ENCODE measurements at regions not wholly inside any gene's neighbourhood (a gene's known extent, or its start where the extent isn't known, plus 50 kb on each side); places are given as distances from the start of the nearest gene placed in this dataset.
A peak's percentile ranks its signal among the peaks of the same experiment; 100 is the strongest.

DNA sequence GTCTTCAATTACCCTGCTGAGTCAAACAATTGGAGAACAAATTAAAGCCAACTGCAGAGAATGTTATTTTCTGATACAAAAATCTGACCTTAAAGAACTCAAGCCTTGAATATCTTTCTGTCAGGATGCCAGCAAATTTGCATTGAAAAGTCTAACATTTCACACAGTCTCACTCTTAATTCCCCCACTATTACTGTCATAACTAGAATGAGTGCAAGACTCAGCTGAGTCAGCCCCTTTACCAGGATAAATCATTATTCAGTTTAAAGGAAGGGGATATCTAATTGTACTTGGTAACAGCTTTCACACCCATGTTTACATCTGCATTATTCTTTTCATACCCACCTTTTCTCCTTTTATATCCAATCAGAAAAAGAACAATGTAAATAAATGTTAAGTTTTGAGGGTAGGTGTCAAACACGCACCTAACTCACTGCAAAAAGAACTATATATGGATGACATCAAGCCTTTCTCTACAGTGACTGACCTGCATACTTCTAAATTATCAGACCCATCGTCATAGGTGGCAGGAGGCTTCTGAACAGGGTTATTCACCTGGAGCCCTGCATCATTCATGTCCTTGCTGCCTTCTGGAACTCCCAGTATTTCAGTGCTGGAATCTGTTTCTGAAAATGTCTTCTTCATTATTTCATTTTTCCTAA is 117.4 kb downstream of the TMA16 start:
- WGBS, 4 donors, result 66 to 85% (median 73%) methylated on average over 2 of the region's 2 CpGs
- TF ChIP-seq POLR2A (IDR thresholded peaks at IDR 0.05) (no peak), CTCF (IDR thresholded peaks at IDR 0.05) (no peak)
- Histone ChIP-seq H3K4me1 (peaks cover 0 to 26% (median 0%) of the 10 kb centered on the region in 12 donors), H3K27me3 (peaks cover 0 to 4% (median 0%) of the 10 kb centered on the region in 9 donors), H3K36me3 (no peaks in the 10 kb centered on the region), H3K9me3 (no peaks in the 10 kb centered on the region), H3K4me3 (peak overlapping the region in 8 of 12 donors; percentile 4 to 61 (median 36)), H3K27ac (peak overlapping the region in 3 of 12 donors; percentile 10 to 86 (median 10))
- intact Hi-C loops (cut with DNase I), result no loop called here
- DNase-seq, result no peak
- no peak for ATAC-seq

DNA sequence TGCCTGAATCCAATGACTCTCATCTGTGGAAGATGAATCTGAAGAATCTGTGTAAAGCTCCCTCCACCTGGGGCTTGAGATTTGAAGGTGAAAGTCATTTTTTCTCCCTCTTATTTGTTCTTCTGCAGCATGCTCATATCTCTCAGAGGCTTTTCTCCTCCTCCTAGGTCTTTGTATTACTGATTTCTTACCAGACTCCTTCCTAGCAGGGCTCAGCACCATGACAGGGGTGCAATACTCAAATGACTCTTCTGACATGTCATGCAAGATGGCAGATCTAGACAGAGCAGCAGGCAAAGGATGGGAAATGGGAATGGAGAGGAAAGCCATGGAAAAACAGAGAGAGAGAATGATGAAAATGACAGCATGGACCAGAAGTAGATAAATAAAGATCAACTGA is 118.3 kb downstream of the TMA16 start:
- ATAC-seq, result no peak
- TF ChIP-seq POLR2A (IDR thresholded peaks at IDR 0.05) (no peak), CTCF (IDR thresholded peaks at IDR 0.05) (no peak)
- Histone ChIP-seq H3K9me3 (no peaks in the 10 kb centered on the region), H3K4me1 (peaks cover 0 to 17% (median 0%) of the 10 kb centered on the region in 12 donors), H3K36me3 (no peaks in the 10 kb centered on the region), H3K27me3 (no peaks in the 10 kb centered on the region), H3K27ac (peak overlapping the region in 1 of 12 donors; percentile 86), H3K4me3 (peak overlapping the region in 9 of 12 donors; percentile 0 to 61 (median 33))
- intact Hi-C loops (cut with DNase I), result no loop called here
- DNase-seq, result no peak

DNA sequence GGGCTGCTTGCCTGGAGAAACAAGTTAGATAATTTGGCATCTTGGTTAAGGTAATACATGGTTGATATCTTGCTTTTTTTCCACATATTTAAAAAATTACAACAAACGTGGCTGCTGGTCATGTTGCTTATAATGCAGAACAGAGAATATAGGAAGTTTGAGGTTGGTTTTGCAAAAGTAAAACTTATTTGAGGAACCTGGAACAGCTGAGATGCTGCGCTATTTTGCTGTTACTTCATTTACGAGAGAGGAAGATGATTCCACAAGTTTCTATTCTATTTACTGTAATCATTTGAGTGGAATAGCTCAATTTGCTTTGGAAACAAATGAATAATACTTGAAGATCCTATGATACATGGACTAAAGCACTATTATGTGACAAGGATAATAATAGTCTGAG is 118.9 kb downstream of the TMA16 start:
- H3K36me3 ChIP-seq, result no peaks in the 10 kb centered on the region
- ATAC-seq (peak in 1 of 4 donors; percentile 36), DNase-seq (no peak)
- peaks cover 0 to 11% (median 0%) of the 10 kb centered on the region in 12 donors for H3K4me1 ChIP-seq
- 70 to 76% (median 73%) methylated on average over 3 of the region's 3 CpGs for WGBS, 4 donors
- no peaks in the 10 kb centered on the region for H3K27me3 ChIP-seq
- no peaks in the 10 kb centered on the region for H3K9me3 ChIP-seq
- TF ChIP-seq CTCF (IDR thresholded peaks at IDR 0.05) (no peak), POLR2A (IDR thresholded peaks at IDR 0.05) (no peak)
- intact Hi-C loops (cut with DNase I), result no loop called here
- peak overlapping the region in 9 of 12 donors; percentile 0 to 61 (median 33) for H3K4me3 ChIP-seq
- peak overlapping the region in 2 of 12 donors; percentile 9 to 86 for H3K27ac ChIP-seq

DNA sequence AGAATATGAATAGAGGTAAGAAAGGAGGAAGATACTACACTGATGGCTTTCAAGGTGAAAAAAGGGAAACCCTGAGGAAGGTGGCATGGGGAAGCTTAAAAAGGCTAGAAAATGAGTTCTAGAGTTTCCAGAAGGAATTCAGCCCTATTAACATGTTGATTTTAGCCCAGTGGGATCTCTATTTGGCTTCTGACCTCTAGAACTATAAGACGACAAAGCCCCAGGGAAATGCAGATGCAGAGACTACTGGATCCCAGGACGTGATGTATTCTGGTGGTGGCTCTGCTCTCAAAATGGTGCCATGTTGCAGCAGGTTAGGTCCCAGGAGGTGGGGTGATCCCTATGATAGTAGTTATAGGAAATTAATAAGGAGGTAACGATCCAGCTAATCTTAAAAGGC is 120.4 kb downstream of the TMA16 start:
- no peak overlapping the region for H3K4me3 ChIP-seq
- intact Hi-C loops (cut with DNase I), result no loop called here
- ATAC-seq (no peak), DNase-seq (no peak)
- H3K27me3 ChIP-seq, result no peaks in the 10 kb centered on the region
- peak overlapping the region in 1 of 12 donors; percentile 86 for H3K27ac ChIP-seq
- H3K36me3 ChIP-seq, result no peaks in the 10 kb centered on the region
- H3K9me3 ChIP-seq, result no peaks in the 10 kb centered on the region
- H3K4me1 ChIP-seq, result peaks cover 0 to 10% (median 0%) of the 10 kb centered on the region in 12 donors
- TF ChIP-seq POLR2A (IDR thresholded peaks at IDR 0.05) (no peak), CTCF (IDR thresholded peaks at IDR 0.05) (no peak)
- WGBS, 4 donors, result 67 to 73% (median 71%) methylated on average over 3 of the region's 3 CpGs

Measured in heart left ventricle (tissue), 16 donors.